GM19240 (cell line): ENCODE measurements at regions not wholly inside any gene's neighbourhood (a gene's known extent, or its start where the extent isn't known, plus 50 kb on each side); places are given as distances from the start of the nearest gene placed in this dataset.

Source experiments
- DNase-seq: peaks from one replicate; pipeline ENCODE4 v3.0.0; 2011; ENCODE audit warnings: low spot score; ENCODE audit not compliant: insufficient read length

- DNase-seq = no peak
These were observed 1136.8 kb upstream of the NUDT12 start for GRCh38 chr5:104699438-104699837.

GRCh38 chr5:104661256-104661655 is 1098.7 kb upstream of the NUDT12 start:
- DNase-seq = no peak

GRCh38 chr5:104659497-104659896 is 1096.9 kb upstream of the NUDT12 start:
- DNase-seq = no peak

- no peak for DNase-seq
These were observed 1089.8 kb upstream of the NUDT12 start for GRCh38 chr5:104652271-104652861.

- no peak for DNase-seq
These were observed 1087.9 kb upstream of the NUDT12 start for GRCh38 chr5:104650313-104651055.

GRCh38 chr5:104646416-104646815 is 1083.8 kb upstream of the NUDT12 start:
- DNase-seq = no peak

- no peak for DNase-seq
These were observed 1080.7 kb upstream of the NUDT12 start for GRCh38 chr5:104643320-104643719.

- no peak for DNase-seq
These were observed 1072.6 kb upstream of the NUDT12 start for GRCh38 chr5:104635227-104635626.

- DNase-seq = no peak
These were observed 1066.3 kb upstream of the NUDT12 start for GRCh38 chr5:104628911-104629310.

GRCh38 chr5:104626122-104626521 is 1063.5 kb upstream of the NUDT12 start:
- DNase-seq = no peak

GRCh38 chr5:104612005-104612404 is 1049.4 kb upstream of the NUDT12 start:
- DNase-seq = no peak

GRCh38 chr5:104611135-104611767 is 1048.7 kb upstream of the NUDT12 start:
- DNase-seq = no peak

- no peak for DNase-seq
These were observed 1043.8 kb upstream of the NUDT12 start for GRCh38 chr5:104606258-104606829.

GRCh38 chr5:104599726-104600125 is 1037.1 kb upstream of the NUDT12 start:
- DNase-seq = no peak

- no peak for DNase-seq
These were observed 1035.7 kb upstream of the NUDT12 start for GRCh38 chr5:104598285-104598684.

GRCh38 chr5:104594850-104595249 is 1032.3 kb upstream of the NUDT12 start:
- no peak for DNase-seq

- no peak for DNase-seq
These were observed 1014.1 kb upstream of the NUDT12 start for GRCh38 chr5:104576677-104577076.

GRCh38 chr5:104573949-104574709 is 1011.5 kb upstream of the NUDT12 start:
- no peak for DNase-seq

- DNase-seq = no peak
These were observed 1007.0 kb upstream of the NUDT12 start for GRCh38 chr5:104569621-104570020.

GRCh38 chr5:104564530-104564929 is 1001.9 kb upstream of the NUDT12 start:
- no peak for DNase-seq

GRCh38 chr5:104556957-104557356 is 994.4 kb upstream of the NUDT12 start:
- DNase-seq = no peak

- no peak for DNase-seq
These were observed 989.0 kb upstream of the NUDT12 start for GRCh38 chr5:104551628-104552027.
